ENCODE measurements at regions not wholly inside any gene's neighbourhood (a gene's known extent, or its start where the extent isn't known, plus 50 kb on each side); places are given as distances from the start of the nearest gene placed in this dataset.

GRCh38 chr14:53807108-53807507 lies 149.5 kb downstream of the BMP4 start:
- no peak for DNase-seq

- DNase-seq, result no peak
Measured at GRCh38 chr14:53796734-53797133, 159.9 kb downstream of the BMP4 start.

GRCh38 chr14:53793790-53794505 lies 162.7 kb downstream of the BMP4 start:
- peak; percentile 98 for DNase-seq

- DNase-seq, result no peak
Measured at GRCh38 chr14:53792909-53793308, 163.7 kb downstream of the BMP4 start.

GRCh38 chr14:53790731-53791500 lies 165.7 kb downstream of the BMP4 start:
- DNase-seq, result peak; percentile 87

- DNase-seq, result no peak
Measured at GRCh38 chr14:53788566-53788965, 168.1 kb downstream of the BMP4 start.

GRCh38 chr14:53786045-53786444 lies 170.6 kb downstream of the BMP4 start:
- DNase-seq, result no peak

GRCh38 chr14:53784688-53785087 lies 171.9 kb downstream of the BMP4 start:
- DNase-seq, result no peak

- DNase-seq, result no peak
Measured at GRCh38 chr14:53783256-53783655, 173.4 kb downstream of the BMP4 start.

- DNase-seq, result no peak
Measured at GRCh38 chr14:53780051-53780555, 176.5 kb downstream of the BMP4 start.

- no peak for DNase-seq
Measured at GRCh38 chr14:53779301-53779700, 177.3 kb downstream of the BMP4 start.

GRCh38 chr14:53778263-53778662 lies 178.4 kb downstream of the BMP4 start:
- DNase-seq, result no peak

GRCh38 chr14:53772936-53773335 lies 183.7 kb downstream of the BMP4 start:
- no peak for DNase-seq

- DNase-seq, result peak; percentile 84
Measured at GRCh38 chr14:53767566-53767965, 189.1 kb downstream of the BMP4 start.

- DNase-seq, result no peak
Measured at GRCh38 chr14:53766601-53767000, 190.0 kb downstream of the BMP4 start.

GRCh38 chr14:53766106-53766505 lies 190.5 kb downstream of the BMP4 start:
- DNase-seq, result no peak

GRCh38 chr14:53764846-53765245 lies 191.8 kb downstream of the BMP4 start:
- no peak for DNase-seq

GRCh38 chr14:53758141-53758540 lies 198.5 kb downstream of the BMP4 start:
- no peak for DNase-seq

- no peak for DNase-seq
Measured at GRCh38 chr14:53757732-53758131, 198.9 kb downstream of the BMP4 start.

- DNase-seq, result no peak
Measured at GRCh38 chr14:53751650-53752049, 205.0 kb downstream of the BMP4 start.

GRCh38 chr14:53748691-53749090 lies 207.9 kb downstream of the BMP4 start:
- DNase-seq, result no peak

GRCh38 chr14:53744857-53745256 lies 211.8 kb downstream of the BMP4 start:
- DNase-seq, result no peak

GRCh38 chr14:53743371-53743770 lies 213.3 kb downstream of the BMP4 start:
- DNase-seq, result no peak

- DNase-seq, result no peak
Measured at GRCh38 chr14:53742233-53742620, 214.4 kb downstream of the BMP4 start.

Measured in DMS79 (cell line).